CD14-positive monocyte (primary cell): ENCODE measurements at regions not wholly inside any gene's neighbourhood (a gene's known extent, or its start where the extent isn't known, plus 50 kb on each side); places are given as distances from the start of the nearest gene placed in this dataset.

Experiments
- DNase-seq, 3 donors: peaks; one replicate each; pipeline ENCODE4 v3.0.0-alpha.2; 2011 to 2022
- H2AFZ ChIP-seq: 2 replicates; pipeline ENCODE4 v1.6.0; 2012; ENCODE audit warnings: mild to moderate bottlenecking, low read depth, low read length, inconsistent platforms; ENCODE audit not compliant: insufficient read depth, poor library complexity, severe bottlenecking
- H3K27ac ChIP-seq, 2 donors: 1 replicate in 1 of 2; 2 replicates in 1 of 2; pipeline ENCODE4 v1.5.1; 2012 to 2013; ENCODE audit warnings: low read length in 2 of 2, control low read depth in 1 of 2, inconsistent platforms in 1 of 2, low read depth in 1 of 2, mild to moderate bottlenecking in 1 of 2
- H3K27me3 ChIP-seq, 2 donors: one replicate each; pipeline versions ENCODE4 v1.6.0 to v1.6.1; 2011 to 2013; ENCODE audit warnings: low read length in 2 of 2; ENCODE audit not compliant: control insufficient read depth in 2 of 2, insufficient read depth in 2 of 2
- H3K36me3 ChIP-seq, 2 donors: replicated peaks in 1 of 2; 1 replicate in 1 of 2; 2 replicates in 1 of 2; pipeline versions ENCODE4 v1.5.1 to v1.6.1; 2012 to 2013; ENCODE audit warnings: low read length in 2 of 2, control low read depth in 1 of 2, inconsistent platforms in 1 of 2, mild to moderate bottlenecking in 1 of 2; ENCODE audit not compliant: insufficient read depth in 2 of 2, control insufficient read depth in 1 of 2
- H3K4me1 ChIP-seq, 2 donors: 1 replicate in 1 of 2; 2 replicates in 1 of 2; pipeline versions ENCODE4 v1.5.1 to v1.6.1; 2012 to 2013; ENCODE audit warnings: low read length in 2 of 2, control low read depth in 1 of 2, inconsistent platforms in 1 of 2, mild to moderate bottlenecking in 1 of 2, moderate library complexity in 1 of 2; ENCODE audit not compliant: insufficient read depth in 2 of 2, control insufficient read depth in 1 of 2
- H3K4me2 ChIP-seq: replicated peaks from 2 replicates; pipeline ENCODE3; 2012; ENCODE audit warnings: low read length, moderate library complexity, mild to moderate bottlenecking; ENCODE audit not compliant: poor library complexity, severe bottlenecking; ENCODE audit errors: extremely low read depth
- H3K4me3 ChIP-seq, 3 experiments: fragments of 200-600 bp in 1 of 3; sonication (generic) in 1 of 3; replicated peaks in 1 of 3; 1 replicate in 2 of 3; 2 replicates in 1 of 3; pipeline ENCODE4 v1.5.1; 2011 to 2013; ENCODE audit warnings: low read length in 3 of 3, mild to moderate bottlenecking in 3 of 3, control low read depth in 2 of 3, low read depth in 2 of 3, inconsistent platforms in 1 of 3, moderate library complexity in 1 of 3
- H3K79me2 ChIP-seq: 2 replicates; pipeline ENCODE4 v1.6.0; 2012; ENCODE audit warnings: mild to moderate bottlenecking, control low read depth, inconsistent platforms, low read length, moderate library complexity; ENCODE audit not compliant: insufficient read depth
- H3K9ac ChIP-seq: 2 replicates; pipeline ENCODE4 v1.6.0; 2017; ENCODE audit warnings: low read length, mild to moderate bottlenecking; ENCODE audit not compliant: insufficient read depth, poor library complexity, severe bottlenecking
- H3K9me3 ChIP-seq, 2 donors: replicated peaks in 1 of 2; 1 replicate in 1 of 2; 2 replicates in 1 of 2; pipeline versions ENCODE4 v1.5.1 to v1.6.1; 2012 to 2013; ENCODE audit warnings: low read length in 2 of 2, control low read depth in 1 of 2; ENCODE audit not compliant: control insufficient read depth in 1 of 2, insufficient read depth in 1 of 2
- H4K20me1 ChIP-seq: 2 replicates; pipeline ENCODE4 v1.6.0; 2012; ENCODE audit warnings: mild to moderate bottlenecking, low read length, control low read depth, moderate library complexity; ENCODE audit not compliant: insufficient read depth
- H3K27ac Mint-ChIP-seq, 7 donors: one replicate each; pipeline ENCODE4 v1.8.0; 2020; ENCODE audit warnings: mild to moderate bottlenecking in 7 of 7, mixed read lengths in 7 of 7, moderate library complexity in 6 of 7, inconsistent platforms in 2 of 7
- H3K27me3 Mint-ChIP-seq, 3 donors: one replicate each; pipeline ENCODE4 v1.8.0; 2021 to 2022; ENCODE audit warnings: low read depth in 3 of 3, mild to moderate bottlenecking in 3 of 3, mixed read lengths in 3 of 3, moderate library complexity in 3 of 3, inconsistent platforms in 1 of 3
- H3K36me3 Mint-ChIP-seq, 2 donors: one replicate each; pipeline ENCODE4 v1.8.0; 2020; ENCODE audit warnings: mixed read lengths in 2 of 2, inconsistent platforms in 1 of 2, mild to moderate bottlenecking in 1 of 2
- H3K4me1 Mint-ChIP-seq: one replicate; pipeline ENCODE4 v1.8.0; 2020; ENCODE audit warnings: mild to moderate bottlenecking, mixed read lengths
- H3K4me3 Mint-ChIP-seq, 2 donors: one replicate each; pipeline ENCODE4 v1.8.0; 2020; ENCODE audit warnings: mild to moderate bottlenecking in 2 of 2, mixed read lengths in 2 of 2, moderate library complexity in 1 of 2
- H3K9me3 Mint-ChIP-seq, 7 donors: one replicate each; pipeline ENCODE4 v1.8.0; 2020 to 2022; ENCODE audit warnings: mixed read lengths in 7 of 7, mild to moderate bottlenecking in 6 of 7, moderate library complexity in 6 of 7, inconsistent platforms in 2 of 7
- CTCF ChIP-seq: fragments of 200-600 bp; IDR thresholded peaks from one replicate; pipeline ENCODE4 v1.8.0; 2022; ENCODE audit warnings: antibody characterized with exemption, mild to moderate bottlenecking
- WGBS: methylation state at CpG from one replicate; pipeline ENCODE4 v1.1.5; 2013; ENCODE audit warnings: missing lambda C conversion rate; ENCODE audit not compliant: insufficient coverage; 5-methylcytosine and 5-hydroxymethylcytosine counted together
- intact Hi-C, 2 donors: fragments of 100-400 bp; cut with micrococcal nuclease; formaldehyde crosslinking; loops; one replicate each; pipeline versions ENCODE4 v1.15.0 to v1.15.1; 2023

GRCh38 chr12:103175625-103176024 is 218.2 kb downstream of the ASCL1 start:
- no peak overlapping the region for H3K4me3 Mint-ChIP-seq
- Histone ChIP-seq H3K36me3 (no peaks in the 10 kb centered on the region), H3K4me1 (no peaks in the 10 kb centered on the region), H3K9me3 (no peaks in the 10 kb centered on the region), H3K27me3 (no peaks in the 10 kb centered on the region), H2AFZ (no peak overlapping the region), H3K79me2 (no peaks in the 10 kb centered on the region), H3K9ac (no peak overlapping the region), H3K4me2 (no peak overlapping the region), H3K4me3 (no peak overlapping the region), H3K27ac (no peak overlapping the region), H4K20me1 (no peaks in the 10 kb centered on the region)
- WGBS: 78% methylated on average over 1 of the region's 3 CpGs
- H3K4me1 Mint-ChIP-seq: no peaks in the 10 kb centered on the region
- DNase-seq: no peak
- peaks cover 0 to 2% (median 0%) of the 10 kb centered on the region in 7 donors for H3K9me3 Mint-ChIP-seq
- H3K36me3 Mint-ChIP-seq: no peaks in the 10 kb centered on the region
- intact Hi-C loops: no loop called here
- H3K27me3 Mint-ChIP-seq: no peaks in the 10 kb centered on the region
- H3K27ac Mint-ChIP-seq: no peak overlapping the region
- TF ChIP-seq CTCF: no peak

- Histone ChIP-seq H4K20me1 (no peaks in the 10 kb centered on the region), H3K9ac (no peak overlapping the region), H3K9me3 (no peaks in the 10 kb centered on the region), H3K27ac (no peak overlapping the region), H3K79me2 (no peaks in the 10 kb centered on the region), H3K4me3 (no peak overlapping the region), H3K36me3 (no peaks in the 10 kb centered on the region), H3K4me1 (no peaks in the 10 kb centered on the region), H3K4me2 (no peak overlapping the region), H3K27me3 (no peaks in the 10 kb centered on the region), H2AFZ (no peak overlapping the region)
- no peak for TF ChIP-seq CTCF
- Mint-ChIP-seq H3K4me3 (no peak overlapping the region), H3K36me3 (no peaks in the 10 kb centered on the region), H3K9me3 (peaks cover 0 to 4% (median 0%) of the 10 kb centered on the region in 7 donors), H3K27ac (no peak overlapping the region), H3K4me1 (no peaks in the 10 kb centered on the region), H3K27me3 (no peaks in the 10 kb centered on the region)
- intact Hi-C loops: no loop called here
- DNase-seq: no peak
- WGBS: 74% methylated on average over 8 of the region's 14 CpGs
Observed at GRCh38 chr12:103177639-103178255, 220.3 kb downstream of the ASCL1 start.
